Renal cortical epithelial cell (primary cell): ENCODE measurements at regions not wholly inside any gene's neighbourhood (a gene's known extent, or its start where the extent isn't known, plus 50 kb on each side); places are given as distances from the start of the nearest gene placed in this dataset.

Experiments
- DNase-seq: peaks from one replicate; pipeline ENCODE4 v3.0.0-alpha.2; 2011; ENCODE audit warnings: low read depth

DNA sequence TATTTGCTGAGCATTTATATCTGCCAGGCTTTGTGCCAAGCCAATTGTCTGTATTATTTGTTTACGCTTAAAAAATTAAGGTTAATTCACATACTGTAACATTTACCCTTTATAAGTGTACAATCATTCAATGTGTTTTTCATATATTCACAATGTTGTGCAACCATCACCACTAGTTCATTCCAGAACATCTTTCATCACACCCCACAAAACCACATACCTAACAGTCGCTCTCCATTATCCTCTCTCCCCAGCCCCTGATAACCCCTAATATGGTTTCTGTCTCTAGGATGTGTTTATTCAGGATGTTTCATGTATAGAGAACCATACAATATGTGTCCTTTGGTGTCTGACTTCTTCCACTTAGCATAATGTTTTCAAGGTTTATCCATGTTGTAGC is 234.1 kb downstream of the INSIG2 start:
- DNase-seq: no peak

DNA sequence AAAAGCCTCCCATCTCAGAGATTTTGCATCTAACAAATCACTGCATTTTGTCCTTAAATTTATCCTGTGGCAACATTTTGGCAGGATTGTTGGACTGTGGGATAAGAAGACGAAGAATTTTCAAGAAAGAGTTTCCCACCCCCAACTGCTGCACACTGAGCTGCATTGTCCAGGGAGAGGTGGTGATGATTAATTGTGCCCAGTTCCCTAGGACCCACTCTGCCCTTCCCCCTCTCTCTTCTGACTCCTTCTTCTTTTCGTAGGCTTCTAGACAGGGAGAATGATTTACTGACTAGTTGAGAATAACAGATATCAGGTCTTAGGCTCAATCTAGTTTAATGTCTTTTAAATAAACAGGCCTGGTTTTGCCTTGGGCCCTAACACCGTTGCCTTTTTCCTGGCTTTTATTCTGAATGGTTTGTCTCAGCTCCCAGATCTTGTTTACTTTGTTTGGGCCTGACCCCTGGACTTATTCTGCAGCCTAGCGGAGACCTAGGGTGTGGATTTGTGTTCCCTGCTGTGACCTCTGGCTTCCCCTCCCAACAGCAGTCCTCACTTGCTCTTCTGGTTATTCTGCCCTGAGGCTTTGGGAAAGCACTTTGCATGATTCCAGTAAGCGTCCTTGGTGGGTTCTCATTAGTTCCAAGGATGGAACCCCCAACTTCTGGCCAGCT is 233.3 kb downstream of the INSIG2 start:
- DNase-seq: peak; percentile 2

DNA sequence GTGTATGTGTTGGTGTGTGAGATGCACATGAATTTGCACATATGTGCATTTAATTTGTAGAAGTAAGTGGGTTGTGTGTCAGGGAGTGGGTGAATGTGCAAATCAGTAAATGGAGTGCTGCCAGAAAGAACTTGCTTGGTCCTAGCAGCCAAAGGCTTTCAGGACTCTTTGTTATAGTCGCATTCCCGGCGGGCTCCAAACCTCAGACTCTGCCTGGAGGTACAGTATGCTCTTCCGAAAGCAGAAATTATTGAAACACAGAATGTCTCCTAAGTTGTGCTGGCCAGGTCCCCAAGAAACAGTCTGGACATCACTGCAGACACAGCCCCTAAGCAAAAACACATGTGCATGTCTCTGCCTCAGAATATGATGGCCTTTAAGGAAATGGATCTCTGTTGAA is 232.4 kb downstream of the INSIG2 start:
- no peak for DNase-seq

DNA sequence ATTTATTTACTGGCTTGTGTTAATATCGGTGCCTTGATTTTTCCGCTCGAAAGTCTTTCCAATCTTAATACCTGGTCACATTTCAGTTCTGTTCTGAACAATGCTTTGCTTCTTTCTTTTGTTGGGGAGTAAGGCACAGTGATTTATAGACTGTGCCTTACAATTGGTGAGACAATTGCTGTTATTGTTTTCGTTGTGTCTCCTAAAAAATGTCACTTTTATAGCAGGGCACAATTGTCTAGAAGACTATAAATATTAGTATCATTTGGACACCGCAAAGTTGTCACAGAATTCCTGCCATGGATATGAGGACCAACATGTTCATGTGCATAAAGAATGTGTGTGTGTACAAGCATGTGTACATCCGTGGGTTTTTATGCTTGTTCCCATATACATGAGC is 231.9 kb downstream of the INSIG2 start:
- no peak for DNase-seq

- DNase-seq: peak; percentile 44
Observed at GRCh38 chr2:118319271-118319684, 231.0 kb downstream of the INSIG2 start.

GRCh38 chr2:118315606-118316005 is 227.3 kb downstream of the INSIG2 start:
- no peak for DNase-seq

- DNase-seq: no peak
Observed at GRCh38 chr2:118312969-118313756, 224.9 kb downstream of the INSIG2 start.

DNA sequence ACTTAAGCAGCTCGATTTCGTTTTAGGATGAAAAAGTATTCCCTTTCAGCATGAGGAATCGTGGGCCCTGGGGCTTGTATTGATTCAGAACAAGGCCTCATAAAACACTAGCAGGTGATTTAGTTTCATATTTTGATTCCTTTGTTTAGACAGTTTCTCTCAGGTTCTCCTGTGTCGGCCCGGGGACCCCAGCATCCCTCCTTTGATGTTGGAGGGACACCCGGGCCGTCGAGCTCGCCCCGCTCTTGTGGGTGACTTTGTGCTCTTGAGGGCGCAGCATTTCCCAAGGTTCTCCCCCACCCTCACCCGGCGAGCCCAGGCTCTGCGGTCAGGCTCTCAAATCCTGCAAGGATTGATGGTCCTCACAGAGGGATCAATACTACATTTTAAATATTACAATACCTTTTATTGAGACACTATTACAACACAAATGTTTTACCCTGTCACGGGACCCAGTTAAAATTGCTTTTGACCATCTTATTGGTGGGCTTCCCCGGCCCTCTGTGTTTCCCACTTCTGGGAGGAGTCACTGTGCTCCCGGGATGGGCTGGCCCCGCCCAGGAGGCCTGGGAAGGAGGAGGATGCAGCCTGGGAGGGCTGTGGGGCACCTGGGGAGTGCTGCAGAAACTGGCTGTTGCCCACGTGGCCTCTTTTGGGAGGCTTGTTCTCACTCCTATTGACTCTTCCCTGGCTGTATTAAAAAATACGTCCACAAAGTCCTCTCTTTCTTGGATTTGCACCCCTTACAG is 222.6 kb downstream of the INSIG2 start:
- DNase-seq: no peak

GRCh38 chr2:118309946-118310680 is 221.8 kb downstream of the INSIG2 start:
- DNase-seq: peak; percentile 19

GRCh38 chr2:118309257-118309945 is 221.1 kb downstream of the INSIG2 start:
- peak; percentile 0 for DNase-seq

- no peak for DNase-seq
Observed at GRCh38 chr2:118307864-118308263, 219.6 kb downstream of the INSIG2 start.

DNA sequence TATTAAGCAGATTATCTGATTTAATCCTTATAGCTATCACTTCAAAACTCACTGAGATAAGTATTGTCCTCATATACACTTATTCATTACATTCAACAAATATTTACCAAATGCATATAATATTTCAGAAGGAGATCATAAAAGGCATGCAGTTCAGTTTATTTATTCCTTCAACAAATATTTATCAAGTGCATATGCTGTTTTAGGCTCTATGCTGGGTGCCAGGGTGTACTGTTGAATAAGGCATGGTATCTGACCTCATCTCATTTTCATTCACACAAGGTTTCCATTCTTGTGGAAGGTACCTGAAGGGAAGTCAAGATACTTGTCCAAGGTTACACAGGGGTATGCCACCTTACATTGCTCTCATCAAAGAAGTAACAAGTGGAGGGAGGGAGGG is 213.0 kb downstream of the INSIG2 start:
- no peak for DNase-seq

- peak; percentile 3 for DNase-seq
Observed at GRCh38 chr2:118300832-118301231, 212.6 kb downstream of the INSIG2 start.

GRCh38 chr2:118296663-118297062 is 208.4 kb downstream of the INSIG2 start:
- no peak for DNase-seq

GRCh38 chr2:118295592-118296390 is 207.5 kb downstream of the INSIG2 start:
- no peak for DNase-seq

GRCh38 chr2:118294063-118294462 is 205.8 kb downstream of the INSIG2 start:
- DNase-seq: no peak

GRCh38 chr2:118292991-118293390 is 204.7 kb downstream of the INSIG2 start:
- DNase-seq: no peak

DNA sequence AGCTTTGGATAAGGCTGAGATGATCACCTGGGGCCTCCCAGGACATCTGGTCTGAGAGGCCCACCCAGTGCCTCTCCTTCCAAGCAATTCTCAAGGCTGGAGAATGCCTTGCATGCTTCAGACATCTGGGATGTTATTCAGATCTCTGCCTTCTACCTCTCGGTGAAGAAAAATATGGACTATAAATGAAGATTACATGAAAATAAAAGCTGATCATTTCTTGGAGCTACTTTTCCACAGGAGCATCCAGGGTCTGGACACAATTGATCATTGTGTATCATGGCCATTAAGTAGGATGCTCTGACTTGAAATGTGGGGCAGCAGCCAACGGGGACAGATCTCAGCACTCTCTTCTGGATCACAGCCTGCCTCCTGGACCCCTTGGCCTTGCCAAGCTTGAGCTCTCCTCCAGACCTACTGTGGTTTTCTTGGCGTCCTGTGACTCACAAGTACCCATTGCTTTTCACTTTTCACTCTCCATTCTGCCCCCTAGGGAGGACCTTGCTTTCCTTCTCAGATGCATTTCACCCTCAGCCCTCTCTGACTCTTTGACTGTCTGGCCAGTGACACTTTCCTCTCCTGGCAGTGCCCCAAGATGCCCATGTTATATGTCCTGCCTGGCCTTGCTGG is 203.1 kb downstream of the INSIG2 start:
- no peak for DNase-seq

DNA sequence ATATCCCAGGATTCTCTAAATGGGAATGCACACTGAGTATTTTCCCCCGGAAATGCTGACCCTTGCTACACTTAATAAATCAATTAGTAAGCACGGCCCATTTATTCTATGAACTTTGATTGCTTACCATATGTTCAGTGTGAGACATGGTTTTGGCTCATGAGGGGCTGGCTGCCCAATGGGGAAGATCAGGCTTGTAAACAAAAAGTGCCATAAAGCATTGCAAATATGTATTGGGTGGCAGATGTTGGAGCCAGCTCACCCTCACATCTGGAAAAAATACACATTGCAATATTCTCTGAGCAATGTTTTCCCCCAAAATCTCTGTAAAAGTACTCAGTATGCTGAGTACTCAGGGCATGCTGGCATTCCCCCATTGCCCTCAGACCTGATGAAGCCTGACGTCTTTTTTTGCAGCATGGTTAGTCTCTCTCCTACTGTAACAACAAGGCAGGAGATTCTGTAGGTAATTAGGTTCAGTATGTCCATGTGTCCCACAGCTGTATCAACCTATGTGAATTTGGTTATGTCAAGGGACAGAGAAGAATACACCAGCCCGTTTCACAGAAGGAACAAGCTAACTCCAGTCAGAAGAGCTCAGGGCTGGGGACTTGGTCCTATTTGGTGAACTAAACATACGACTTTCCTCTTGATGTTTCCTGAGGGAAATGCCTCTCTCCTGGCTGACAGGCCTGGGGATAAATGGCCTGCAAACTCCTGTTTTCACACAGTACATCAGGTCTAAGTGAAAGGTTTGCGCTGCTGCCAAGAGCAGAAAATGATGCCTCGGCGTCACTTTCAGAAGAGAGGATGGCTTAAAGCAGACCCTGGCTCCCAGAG is 202.4 kb downstream of the INSIG2 start:
- no peak for DNase-seq
